Small intestine (tissue), 7 donors: ENCODE measurements at regions not wholly inside any gene's neighbourhood (a gene's known extent, or its start where the extent isn't known, plus 50 kb on each side); places are given as distances from the start of the nearest gene placed in this dataset.

Experiments
- DNase-seq, 2 donors: peaks; one replicate each; pipeline versions ENCODE4 v3.0.0 to v3.0.0-alpha.2; 2013
- FAIRE-seq: peaks from 2 replicates; lab custom pipeline; 2012; peaks lifted over from hg19 to GRCh38; lab: Jason Lieb, UNC
- H3K27ac ChIP-seq, 3 donors: one replicate each; pipeline ENCODE4 v1.5.1; 2013; ENCODE audit warnings: low read length in 2 of 3, mild to moderate bottlenecking in 2 of 3, control low read depth in 1 of 3, inconsistent platforms in 1 of 3, low read depth in 1 of 3, moderate library complexity in 1 of 3
- H3K27me3 ChIP-seq, 3 donors: one replicate each; pipeline ENCODE4 v1.6.1; 2013; ENCODE audit warnings: low read length in 3 of 3, inconsistent platforms in 1 of 3; ENCODE audit not compliant: control insufficient read depth in 3 of 3, insufficient read depth in 3 of 3
- H3K36me3 ChIP-seq, 3 donors: one replicate each; pipeline ENCODE4 v1.6.1; 2013; ENCODE audit warnings: low read length in 3 of 3, inconsistent platforms in 1 of 3, low read depth in 1 of 3, mild to moderate bottlenecking in 1 of 3, moderate library complexity in 1 of 3; ENCODE audit not compliant: control insufficient read depth in 3 of 3, insufficient read depth in 2 of 3
- H3K4me1 ChIP-seq, 3 donors: one replicate each; pipeline ENCODE4 v1.6.1; 2013; ENCODE audit warnings: low read length in 2 of 3, inconsistent platforms in 1 of 3, low read depth in 1 of 3, mild to moderate bottlenecking in 1 of 3, moderate library complexity in 1 of 3; ENCODE audit not compliant: control insufficient read depth in 3 of 3, insufficient read depth in 2 of 3
- H3K4me3 ChIP-seq, 3 donors: one replicate each; pipeline ENCODE4 v1.5.1; 2013; ENCODE audit warnings: low read length in 3 of 3, control low read depth in 1 of 3, inconsistent platforms in 1 of 3, low read depth in 1 of 3, mild to moderate bottlenecking in 1 of 3, moderate library complexity in 1 of 3
- H3K9me3 ChIP-seq, 2 donors: one replicate each; pipeline ENCODE4 v1.6.1; 2013; ENCODE audit warnings: low read depth in 1 of 2, low read length in 1 of 2; ENCODE audit not compliant: control insufficient read depth in 2 of 2, insufficient read depth in 1 of 2
- WGBS, 3 donors: extraction: QIAGEN DNeasy Blood & Tissue Kit; methylation state at CpG; one replicate each; pipeline ENCODE4 v1.1.7; 2013; 5-methylcytosine and 5-hydroxymethylcytosine counted together
- donor health status: healthy with polysubstance abuse.
- donor health status: control.
- donor health status: control.
- donor health status: Bipolar disorder and iron deficiency.
- donor health status: healthy.

- Histone ChIP-seq H3K27ac (no peak overlapping the region), H3K4me1 (no peaks in the 10 kb centered on the region), H3K36me3 (no peaks in the 10 kb centered on the region), H3K9me3 (no peaks in the 10 kb centered on the region), H3K27me3 (no peaks in the 10 kb centered on the region), H3K4me3 (no peak overlapping the region)
- FAIRE-seq = no peak
- no peak for DNase-seq
- WGBS, 3 donors = 85 to 88% (median 85%) methylated on average over 3 of the region's 3 CpGs
These were observed 368.7 kb downstream of the EFNA5 start for GRCh38 chr5:107301999-107302398.

DNA sequence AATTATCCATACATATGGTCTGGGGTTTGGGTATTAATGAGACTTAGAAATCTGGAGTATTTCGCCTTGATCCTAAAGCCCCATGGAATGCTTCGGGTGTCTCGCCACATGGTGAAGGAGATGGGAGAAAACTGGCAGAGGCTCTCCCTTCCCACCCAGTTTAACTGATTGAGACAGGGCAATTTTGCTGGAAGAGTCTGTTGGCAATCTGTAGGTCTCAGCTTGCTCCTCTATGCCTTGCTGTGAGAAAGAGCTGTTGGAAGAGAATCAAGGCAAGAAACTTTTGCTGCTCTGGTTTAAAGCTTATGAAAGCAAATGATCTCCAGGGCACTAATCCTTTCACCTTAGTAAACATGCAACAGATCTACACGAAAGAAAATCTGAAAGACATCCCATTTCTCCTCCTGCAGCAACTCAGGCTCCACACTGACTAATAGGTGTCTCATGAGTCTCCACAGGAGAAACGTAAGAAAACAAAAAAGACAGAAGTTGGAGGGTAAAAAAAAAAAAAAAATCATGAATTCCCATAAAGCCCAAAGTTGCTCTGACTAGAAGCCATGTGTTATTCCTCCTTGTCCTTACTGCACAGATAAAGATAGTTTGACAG is 369.9 kb downstream of the EFNA5 start:
- H3K4me3 ChIP-seq = no peak overlapping the region
- DNase-seq (no peak), FAIRE-seq (no peak)
- H3K4me1 ChIP-seq = no peaks in the 10 kb centered on the region
- no peak overlapping the region for H3K27ac ChIP-seq
- no peaks in the 10 kb centered on the region for H3K27me3 ChIP-seq
- no peaks in the 10 kb centered on the region for H3K9me3 ChIP-seq
- WGBS, 3 donors = 79 to 92% (median 86%) methylated on average over 5 of the region's 5 CpGs
- H3K36me3 ChIP-seq = no peaks in the 10 kb centered on the region

DNA sequence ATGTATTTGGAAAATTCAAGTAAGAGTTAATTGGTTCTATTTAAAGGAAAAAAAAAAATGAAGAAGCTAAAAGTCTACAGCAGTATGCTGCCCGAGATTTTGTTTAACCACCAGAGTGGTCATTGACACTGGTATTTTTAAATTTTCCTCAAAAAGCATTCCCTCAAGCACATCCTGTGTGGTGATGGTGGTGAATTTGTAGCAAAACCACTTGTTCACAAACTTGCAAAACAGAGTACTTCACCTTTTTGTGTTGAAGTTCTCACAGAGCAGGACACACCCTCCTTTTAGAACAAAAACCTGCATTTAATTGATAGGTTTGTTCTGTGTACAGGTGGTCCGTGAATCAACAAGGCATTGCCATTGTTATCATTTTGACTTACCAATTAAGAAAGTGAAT is 374.2 kb downstream of the EFNA5 start:
- FAIRE-seq (no peak), DNase-seq (no peak)
- no peaks in the 10 kb centered on the region for H3K36me3 ChIP-seq
- no peaks in the 10 kb centered on the region for H3K27me3 ChIP-seq
- H3K27ac ChIP-seq = no peak overlapping the region
- H3K4me1 ChIP-seq = peaks cover 0 to 4% (median 0%) of the 10 kb centered on the region in 3 donors
- no peak overlapping the region for H3K4me3 ChIP-seq
- H3K9me3 ChIP-seq = no peaks in the 10 kb centered on the region
- WGBS, 3 donors = 68 to 80% (median 68%) methylated on average over 2 of the region's 2 CpGs

GRCh38 chr5:107295914-107296313 is 374.8 kb downstream of the EFNA5 start:
- WGBS, 3 donors = 91 to 98% (median 95%) methylated on average over 2 of the region's 2 CpGs
- FAIRE-seq = no peak

GRCh38 chr5:107294669-107295068 is 376.1 kb downstream of the EFNA5 start:
- no peaks in the 10 kb centered on the region for H3K9me3 ChIP-seq
- H3K27me3 ChIP-seq = no peaks in the 10 kb centered on the region
- DNase-seq (no peak), FAIRE-seq (no peak)
- no peaks in the 10 kb centered on the region for H3K36me3 ChIP-seq
- H3K4me1 ChIP-seq = peaks cover 3 to 8% (median 4%) of the 10 kb centered on the region in 3 donors
- no peak overlapping the region for H3K4me3 ChIP-seq
- 61 to 83% (median 68%) methylated on average over 1 of the region's 1 CpG for WGBS, 3 donors
- no peak overlapping the region for H3K27ac ChIP-seq

More at GRCh38 chr5:107295914-107296313, 374.8 kb downstream of the EFNA5 start:
- Histone ChIP-seq H3K9me3 (no peaks in the 10 kb centered on the region), H3K27ac (no peak overlapping the region), H3K27me3 (no peaks in the 10 kb centered on the region), H3K4me1 (peaks cover 0 to 4% (median 3%) of the 10 kb centered on the region in 3 donors), H3K36me3 (no peaks in the 10 kb centered on the region), H3K4me3 (no peak overlapping the region)
- DNase-seq = no peak

- FAIRE-seq (no peak), DNase-seq (no peak)
- Histone ChIP-seq H3K27me3 (no peaks in the 10 kb centered on the region), H3K4me3 (no peak overlapping the region), H3K4me1 (peaks cover 3 to 8% (median 4%) of the 10 kb centered on the region in 3 donors), H3K9me3 (no peaks in the 10 kb centered on the region), H3K36me3 (no peaks in the 10 kb centered on the region), H3K27ac (no peak overlapping the region)
These were observed 376.6 kb downstream of the EFNA5 start for GRCh38 chr5:107294211-107294550.

DNA sequence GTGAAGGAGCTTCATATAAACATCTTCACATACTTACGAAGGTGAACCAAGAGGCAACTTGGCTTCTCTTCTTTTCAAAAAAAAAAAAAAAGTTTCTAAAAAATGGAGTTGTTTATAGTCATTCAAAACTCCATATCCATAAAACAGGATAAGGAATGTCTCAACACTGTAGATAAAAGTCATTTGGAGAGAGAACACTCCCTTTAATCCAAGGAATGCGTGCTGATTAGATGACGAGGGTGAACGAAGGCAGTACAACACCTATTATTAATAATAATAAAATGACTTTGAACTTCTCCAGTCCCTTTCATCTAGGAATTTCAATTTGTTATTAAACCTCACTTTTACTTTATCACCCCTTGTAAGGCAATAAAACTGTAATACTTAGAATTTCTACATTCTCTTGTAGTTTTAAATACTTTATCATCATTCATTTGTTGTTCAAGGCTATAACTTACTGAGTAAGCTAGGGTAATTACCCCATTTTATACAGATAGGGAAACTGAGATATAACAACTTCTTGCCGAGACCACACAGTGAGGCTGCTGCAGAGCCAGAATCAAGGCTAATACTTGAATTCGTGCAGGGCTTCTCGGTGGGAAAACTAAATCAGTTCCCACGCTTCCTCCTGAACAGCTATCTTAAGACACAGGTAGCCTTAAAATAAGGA is 377.1 kb downstream of the EFNA5 start:
- Histone ChIP-seq H3K4me1 (peaks cover 3 to 8% (median 4%) of the 10 kb centered on the region in 3 donors), H3K9me3 (no peaks in the 10 kb centered on the region), H3K27me3 (no peaks in the 10 kb centered on the region), H3K27ac (no peak overlapping the region), H3K36me3 (no peaks in the 10 kb centered on the region), H3K4me3 (no peak overlapping the region)
- 14 to 51% (median 28%) methylated on average over 8 of the region's 8 CpGs for WGBS, 3 donors
- FAIRE-seq (peak; percentile 89), DNase-seq (peak; percentile 49 to 88)

- Histone ChIP-seq H3K4me3 (no peak overlapping the region), H3K27ac (no peak overlapping the region), H3K36me3 (no peaks in the 10 kb centered on the region), H3K9me3 (no peaks in the 10 kb centered on the region), H3K4me1 (peaks cover 3 to 8% (median 4%) of the 10 kb centered on the region in 3 donors), H3K27me3 (no peaks in the 10 kb centered on the region)
- DNase-seq = no peak
- FAIRE-seq = no peak
- WGBS, 3 donors = 87 to 89% (median 88%) methylated on average over 4 of the region's 4 CpGs
These were observed 378.9 kb downstream of the EFNA5 start for GRCh38 chr5:107291866-107292265.
